Testis (tissue), 2 donors: ENCODE measurements at regions not wholly inside any gene's neighbourhood (a gene's known extent, or its start where the extent isn't known, plus 50 kb on each side); places are given as distances from the start of the nearest gene placed in this dataset.
"Not testable (repeated sequence)": the region's sequence is repeated elsewhere in the genome, so short reads cannot be mapped to it uniquely, and the experiment has no call there.

Experiments used
- POLR2A ChIP-seq: fragments of 450-650 bp; IDR thresholded peaks from one replicate; pipeline ENCODE4 v1.6.1; 2017; ENCODE audit warnings: antibody characterized with exemption, mild to moderate bottlenecking, moderate library complexity
- TF ChIP-seq, protein P1 (sequence below), 3 experiments: fragments of 450-650 bp in 2 of 3; fragments of 200-600 bp in 1 of 3; sonication (generic) in 1 of 3; IDR thresholded peaks; one replicate each; pipeline ENCODE4 v1.5.1; 2016 to 2019; ENCODE audit warnings: antibody characterized with exemption in 3 of 3, mild to moderate bottlenecking in 2 of 3, moderate library complexity in 1 of 3

DNA sequence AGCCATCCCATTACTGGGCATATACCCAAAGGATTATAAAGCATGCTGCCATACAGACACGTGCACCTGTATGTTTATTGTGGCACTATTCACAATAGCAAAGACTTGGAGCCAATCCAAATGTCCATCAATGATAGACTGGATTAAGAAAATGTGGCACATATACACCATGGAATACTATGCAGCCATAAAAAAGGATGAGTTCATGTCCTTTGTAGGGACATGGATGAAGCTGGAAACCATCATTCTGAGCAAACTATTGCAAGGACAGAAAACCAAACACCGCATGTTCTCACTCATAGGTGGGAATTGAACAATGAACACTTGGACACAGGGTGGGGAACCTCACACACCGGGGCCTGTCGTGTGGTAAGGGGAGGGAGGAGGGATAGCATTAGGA is 233.4 kb upstream of the PIK3R1 start:
- TF ChIP-seq, protein P1, sequence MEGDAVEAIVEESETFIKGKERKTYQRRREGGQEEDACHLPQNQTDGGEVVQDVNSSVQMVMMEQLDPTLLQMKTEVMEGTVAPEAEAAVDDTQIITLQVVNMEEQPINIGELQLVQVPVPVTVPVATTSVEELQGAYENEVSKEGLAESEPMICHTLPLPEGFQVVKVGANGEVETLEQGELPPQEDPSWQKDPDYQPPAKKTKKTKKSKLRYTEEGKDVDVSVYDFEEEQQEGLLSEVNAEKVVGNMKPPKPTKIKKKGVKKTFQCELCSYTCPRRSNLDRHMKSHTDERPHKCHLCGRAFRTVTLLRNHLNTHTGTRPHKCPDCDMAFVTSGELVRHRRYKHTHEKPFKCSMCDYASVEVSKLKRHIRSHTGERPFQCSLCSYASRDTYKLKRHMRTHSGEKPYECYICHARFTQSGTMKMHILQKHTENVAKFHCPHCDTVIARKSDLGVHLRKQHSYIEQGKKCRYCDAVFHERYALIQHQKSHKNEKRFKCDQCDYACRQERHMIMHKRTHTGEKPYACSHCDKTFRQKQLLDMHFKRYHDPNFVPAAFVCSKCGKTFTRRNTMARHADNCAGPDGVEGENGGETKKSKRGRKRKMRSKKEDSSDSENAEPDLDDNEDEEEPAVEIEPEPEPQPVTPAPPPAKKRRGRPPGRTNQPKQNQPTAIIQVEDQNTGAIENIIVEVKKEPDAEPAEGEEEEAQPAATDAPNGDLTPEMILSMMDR (IDR thresholded peaks at IDR 0.05) = not testable (repeated sequence)
- TF ChIP-seq POLR2A = not testable (repeated sequence)
